Mesothelial cell of epicardium (in vitro differentiated cells): ENCODE measurements at regions not wholly inside any gene's neighbourhood (a gene's known extent, or its start where the extent isn't known, plus 50 kb on each side); places are given as distances from the start of the nearest gene placed in this dataset.

Experiments used
- DNase-seq, 2 experiments: peaks; one replicate each; pipeline ENCODE4 v3.0.0; 2021; ENCODE audit warnings: low spot score in 2 of 2; ENCODE audit not compliant: unreplicated experiment in 2 of 2
- H3K27ac Mint-ChIP-seq: 2 replicates; pipeline ENCODE4 v1.8.0; 2021; ENCODE audit warnings: mixed read lengths
- H3K27me3 Mint-ChIP-seq: 2 replicates; pipeline ENCODE4 v1.8.0; 2021; ENCODE audit warnings: low read depth, mixed read lengths
- H3K36me3 Mint-ChIP-seq: 2 replicates; pipeline ENCODE4 v1.8.0; 2021; ENCODE audit warnings: mixed read lengths
- H3K4me1 Mint-ChIP-seq: 2 replicates; pipeline ENCODE4 v1.8.0; 2021; ENCODE audit warnings: mixed read lengths
- H3K4me3 Mint-ChIP-seq: 2 replicates; pipeline ENCODE4 v1.8.0; 2021; ENCODE audit warnings: mild to moderate bottlenecking, moderate library complexity, mixed read lengths
- H3K9me3 Mint-ChIP-seq: 2 replicates; pipeline ENCODE4 v1.8.0; 2021; ENCODE audit warnings: mixed read lengths
- TF ChIP-seq, protein P1 (sequence below): fragments of 200-600 bp; sonication (generic); IDR thresholded peaks from one replicate; pipeline ENCODE4 v1.5.0; 2021; ENCODE audit warnings: antibody characterized with exemption; ENCODE audit not compliant: unreplicated experiment

DNA sequence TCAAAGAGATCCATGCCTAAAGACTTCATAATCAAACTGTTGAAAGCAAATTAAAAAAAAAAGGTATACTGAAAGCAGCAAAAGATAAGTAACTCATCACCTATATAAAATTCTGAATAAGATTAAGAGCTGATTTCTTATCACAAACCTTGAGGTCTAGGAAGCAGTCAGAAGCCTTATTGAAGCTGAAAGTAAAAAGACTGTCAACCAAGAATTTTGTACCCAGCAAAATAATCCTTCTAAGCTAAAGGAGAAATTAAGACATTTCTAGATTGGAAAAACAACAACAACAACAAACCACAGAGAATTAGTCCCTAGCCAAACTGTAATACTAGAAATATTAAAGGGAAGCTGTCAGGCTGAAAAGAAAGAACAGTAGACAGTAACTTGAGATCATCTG, 622.9 kb downstream of the PCDH7 start:
- peaks cover 12% of the 10 kb centered on the region for H3K36me3 Mint-ChIP-seq
- H3K4me1 Mint-ChIP-seq, result peaks cover 3% of the 10 kb centered on the region
- H3K4me3 Mint-ChIP-seq, result no peak overlapping the region
- H3K27me3 Mint-ChIP-seq, result no peaks in the 10 kb centered on the region
- peaks cover 26% of the 10 kb centered on the region for H3K9me3 Mint-ChIP-seq
- TF ChIP-seq, protein P1, sequence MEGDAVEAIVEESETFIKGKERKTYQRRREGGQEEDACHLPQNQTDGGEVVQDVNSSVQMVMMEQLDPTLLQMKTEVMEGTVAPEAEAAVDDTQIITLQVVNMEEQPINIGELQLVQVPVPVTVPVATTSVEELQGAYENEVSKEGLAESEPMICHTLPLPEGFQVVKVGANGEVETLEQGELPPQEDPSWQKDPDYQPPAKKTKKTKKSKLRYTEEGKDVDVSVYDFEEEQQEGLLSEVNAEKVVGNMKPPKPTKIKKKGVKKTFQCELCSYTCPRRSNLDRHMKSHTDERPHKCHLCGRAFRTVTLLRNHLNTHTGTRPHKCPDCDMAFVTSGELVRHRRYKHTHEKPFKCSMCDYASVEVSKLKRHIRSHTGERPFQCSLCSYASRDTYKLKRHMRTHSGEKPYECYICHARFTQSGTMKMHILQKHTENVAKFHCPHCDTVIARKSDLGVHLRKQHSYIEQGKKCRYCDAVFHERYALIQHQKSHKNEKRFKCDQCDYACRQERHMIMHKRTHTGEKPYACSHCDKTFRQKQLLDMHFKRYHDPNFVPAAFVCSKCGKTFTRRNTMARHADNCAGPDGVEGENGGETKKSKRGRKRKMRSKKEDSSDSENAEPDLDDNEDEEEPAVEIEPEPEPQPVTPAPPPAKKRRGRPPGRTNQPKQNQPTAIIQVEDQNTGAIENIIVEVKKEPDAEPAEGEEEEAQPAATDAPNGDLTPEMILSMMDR, result no peak
- DNase-seq, result no peak
- H3K27ac Mint-ChIP-seq, result no peak overlapping the region

DNA sequence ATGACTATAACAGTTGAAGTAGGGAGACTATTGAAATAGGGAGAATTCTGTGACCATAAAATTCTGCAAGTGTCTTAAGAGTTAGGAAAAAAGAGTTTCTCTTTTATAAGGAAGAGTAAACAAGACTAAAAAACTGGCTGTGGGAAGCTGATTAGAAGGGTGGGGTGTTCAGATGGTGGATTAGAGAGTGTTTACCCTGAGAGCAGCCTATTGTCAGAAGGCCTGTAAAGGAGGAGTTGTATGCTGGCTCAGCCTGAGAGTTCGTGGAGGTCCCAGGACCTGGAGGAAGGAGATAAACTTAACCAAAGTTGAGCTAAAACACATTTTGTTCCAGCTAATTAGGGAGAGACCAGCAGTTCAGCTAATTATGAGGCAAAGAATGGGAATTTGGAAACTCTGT, 629.7 kb downstream of the PCDH7 start:
- no peak overlapping the region for H3K27ac Mint-ChIP-seq
- H3K4me3 Mint-ChIP-seq, result no peak overlapping the region
- no peak for DNase-seq
- H3K36me3 Mint-ChIP-seq, result no peaks in the 10 kb centered on the region
- no peaks in the 10 kb centered on the region for H3K9me3 Mint-ChIP-seq
- H3K27me3 Mint-ChIP-seq, result no peaks in the 10 kb centered on the region
- H3K4me1 Mint-ChIP-seq, result no peaks in the 10 kb centered on the region
- TF ChIP-seq, protein P1, result no peak

DNA sequence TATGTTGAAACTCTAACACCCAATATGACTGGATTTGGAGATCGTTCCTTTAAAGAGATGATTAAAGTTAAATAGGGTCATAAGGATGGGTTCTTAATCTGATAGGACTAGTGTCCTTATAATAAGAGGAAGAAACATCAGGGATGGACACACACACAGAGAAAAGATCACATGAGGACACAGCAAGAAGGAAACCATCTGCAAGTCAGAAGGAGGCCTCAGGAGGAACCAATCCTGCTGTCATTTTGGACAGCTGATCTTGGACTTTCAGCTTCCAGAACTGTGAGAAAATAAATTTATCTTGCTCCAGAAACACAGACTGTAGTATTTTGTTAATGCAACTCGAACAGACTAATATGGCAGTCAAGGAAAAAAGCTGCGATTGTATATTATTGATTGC, 631.5 kb downstream of the PCDH7 start:
- H3K4me3 Mint-ChIP-seq, result no peak overlapping the region
- no peaks in the 10 kb centered on the region for H3K4me1 Mint-ChIP-seq
- TF ChIP-seq, protein P1, result no peak
- DNase-seq, result no peak
- no peaks in the 10 kb centered on the region for H3K36me3 Mint-ChIP-seq
- no peaks in the 10 kb centered on the region for H3K9me3 Mint-ChIP-seq
- no peaks in the 10 kb centered on the region for H3K27me3 Mint-ChIP-seq
- H3K27ac Mint-ChIP-seq, result no peak overlapping the region

DNA sequence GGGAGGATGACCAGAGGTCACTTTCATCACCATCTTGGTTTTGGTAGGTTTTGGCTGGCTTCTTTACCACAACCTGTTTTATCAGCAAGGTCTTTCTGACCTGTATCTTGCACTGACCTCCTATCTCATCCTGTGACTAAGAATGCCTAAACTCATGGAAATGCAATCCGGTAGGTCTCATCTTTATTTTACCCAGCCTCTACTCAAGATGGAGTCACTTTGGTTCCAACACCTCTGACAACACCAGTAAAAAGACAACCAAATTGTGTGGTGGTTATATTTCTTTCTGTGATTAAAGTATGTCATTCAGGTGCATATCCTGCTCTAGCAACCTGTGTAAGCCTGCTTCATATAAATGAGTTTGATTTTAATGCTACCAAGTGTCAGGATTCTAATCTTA, 636.7 kb downstream of the PCDH7 start:
- TF ChIP-seq, protein P1, result no peak
- H3K4me3 Mint-ChIP-seq, result no peak overlapping the region
- no peaks in the 10 kb centered on the region for H3K36me3 Mint-ChIP-seq

DNA sequence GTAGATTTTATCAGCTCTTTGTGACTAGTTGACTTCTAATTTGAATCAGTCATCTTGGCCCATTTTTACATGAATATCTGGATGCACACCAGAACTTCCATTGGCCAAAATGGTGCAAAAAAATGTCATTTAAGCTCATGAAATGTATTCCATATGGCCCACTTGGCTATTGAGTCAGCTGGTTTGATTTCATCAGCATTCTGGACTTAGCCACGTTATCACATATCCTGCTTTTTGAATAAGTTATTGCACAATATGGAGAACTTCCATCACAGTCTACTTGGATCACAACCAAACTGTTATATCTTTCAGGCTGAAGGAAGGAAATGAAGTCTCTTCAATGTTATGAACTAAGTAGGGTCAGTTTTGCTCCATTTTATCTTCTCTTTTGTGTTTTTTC, 640.6 kb downstream of the PCDH7 start:
- no peak for DNase-seq
- no peaks in the 10 kb centered on the region for H3K27me3 Mint-ChIP-seq
- TF ChIP-seq, protein P1, result no peak

More for the DNA sequence above, 636.7 kb downstream of the PCDH7 start:
- Mint-ChIP-seq H3K27ac (no peak overlapping the region), H3K27me3 (no peaks in the 10 kb centered on the region), H3K9me3 (peaks cover 6% of the 10 kb centered on the region), H3K4me1 (no peaks in the 10 kb centered on the region)
- no peak for DNase-seq

DNA sequence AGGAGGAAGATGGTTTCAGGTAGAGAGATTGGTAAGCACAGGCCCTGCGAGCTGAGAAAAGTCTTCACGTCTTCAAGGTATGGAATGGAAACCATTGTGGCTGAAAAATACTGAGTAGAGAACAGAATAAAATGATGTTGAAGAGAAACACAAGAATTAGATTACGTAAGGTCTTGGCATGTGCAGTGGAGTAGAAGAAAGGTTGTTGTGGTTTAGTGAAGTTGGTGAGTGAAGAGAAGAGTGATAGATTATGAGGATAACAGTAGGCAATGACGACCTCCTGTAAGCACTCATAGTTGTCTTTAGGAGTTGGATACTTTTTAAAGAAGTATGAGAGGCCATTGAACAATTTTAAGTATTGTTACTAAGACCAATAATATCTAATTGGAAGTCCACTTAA, 642.6 kb downstream of the PCDH7 start:
- H3K27me3 Mint-ChIP-seq, result no peaks in the 10 kb centered on the region
- peaks cover 1% of the 10 kb centered on the region for H3K4me1 Mint-ChIP-seq
- TF ChIP-seq, protein P1, result no peak
- H3K9me3 Mint-ChIP-seq, result peaks cover 11% of the 10 kb centered on the region
- H3K27ac Mint-ChIP-seq, result no peak overlapping the region
- DNase-seq, result no peak
- H3K36me3 Mint-ChIP-seq, result no peaks in the 10 kb centered on the region
- H3K4me3 Mint-ChIP-seq, result no peak overlapping the region

More for the DNA sequence above, 640.6 kb downstream of the PCDH7 start:
- H3K36me3 Mint-ChIP-seq, result no peaks in the 10 kb centered on the region
- H3K27ac Mint-ChIP-seq, result no peak overlapping the region
- peaks cover 11% of the 10 kb centered on the region for H3K9me3 Mint-ChIP-seq
- peaks cover 1% of the 10 kb centered on the region for H3K4me1 Mint-ChIP-seq
- H3K4me3 Mint-ChIP-seq, result no peak overlapping the region
